MM.1S (cell line): ENCODE measurements at regions not wholly inside any gene's neighbourhood (a gene's known extent, or its start where the extent isn't known, plus 50 kb on each side); places are given as distances from the start of the nearest gene placed in this dataset.

Source experiments
- DNase-seq: peaks from one replicate; pipeline ENCODE4 v3.0.0-alpha.2; 2015
- H2AFZ ChIP-seq: fragments of 300-600 bp; sonication (generic); 2 replicates; pipeline ENCODE4 v1.6.0; 2016; ENCODE audit warnings: antibody characterized with exemption, low read length
- H3F3A ChIP-seq: fragments of 300-600 bp; sonication (generic); 2 replicates; pipeline ENCODE4 v1.6.1; 2016; ENCODE audit warnings: mild to moderate bottlenecking, antibody characterized with exemption, low read length, moderate library complexity, mixed read lengths; ENCODE audit not compliant: insufficient read depth
- H3K27ac ChIP-seq: fragments of 300-600 bp; sonication (generic); 2 replicates; pipeline ENCODE4 v1.5.1; 2016; ENCODE audit warnings: mild to moderate bottlenecking, low read length
- H3K27me3 ChIP-seq: fragments of 300-600 bp; sonication (generic); replicated peaks from 2 replicates; pipeline ENCODE4 v1.6.0; 2016; ENCODE audit warnings: low read length; ENCODE audit not compliant: insufficient read depth
- H3K36me3 ChIP-seq: fragments of 300-600 bp; sonication (generic); replicated peaks from 2 replicates; pipeline ENCODE4 v1.6.1; 2016; ENCODE audit warnings: mild to moderate bottlenecking, low read length, mixed read lengths; ENCODE audit not compliant: insufficient read depth
- H3K4me1 ChIP-seq: fragments of 300-600 bp; sonication (generic); 2 replicates; pipeline ENCODE4 v1.6.1; 2016; ENCODE audit warnings: low read length, mixed read lengths
- H3K4me2 ChIP-seq: fragments of 300-600 bp; sonication (generic); 2 replicates; pipeline ENCODE4 v1.6.0; 2016; ENCODE audit warnings: low read depth, low read length
- H3K4me3 ChIP-seq: fragments of 300-600 bp; sonication (generic); 2 replicates; pipeline ENCODE4 v1.5.1; 2016; ENCODE audit warnings: low read length, mixed read lengths
- H3K79me2 ChIP-seq: fragments of 300-600 bp; sonication (generic); 2 replicates; pipeline ENCODE4 v1.6.1; 2016; ENCODE audit warnings: mixed run types, low read length, mixed read lengths
- H3K9ac ChIP-seq: fragments of 300-600 bp; sonication (generic); 2 replicates; pipeline ENCODE4 v1.6.1; 2016; ENCODE audit warnings: low read length, mixed read lengths
- H3K9me2 ChIP-seq: fragments of 300-600 bp; sonication (generic); replicated peaks from 2 replicates; pipeline ENCODE4 v1.6.1; 2016; ENCODE audit warnings: mild to moderate bottlenecking, low read length, mixed read lengths; ENCODE audit not compliant: insufficient read depth
- H3K9me3 ChIP-seq: fragments of 300-600 bp; sonication (generic); replicated peaks from 2 replicates; pipeline ENCODE4 v1.6.1; 2016; ENCODE audit warnings: mild to moderate bottlenecking, low read length, mixed read lengths; ENCODE audit not compliant: insufficient read depth
- H4K20me1 ChIP-seq: fragments of 300-600 bp; sonication (generic); 2 replicates; pipeline ENCODE4 v1.6.1; 2016; ENCODE audit warnings: mild to moderate bottlenecking, low read length, moderate library complexity, mixed read lengths; ENCODE audit not compliant: insufficient read depth
- CTCF ChIP-seq: fragments of 300-600 bp; sonication (generic); IDR thresholded peaks from 2 replicates; pipeline ENCODE4 v1.5.1; 2016; ENCODE audit warnings: antibody characterized with exemption, low read length, mixed read lengths
- EZH2 ChIP-seq: fragments of 300-600 bp; sonication (generic); optimal IDR thresholded peaks from 2 replicates; pipeline ENCODE3; 2017; ENCODE audit warnings: low read depth, mild to moderate bottlenecking, antibody characterized with exemption, low read length, mixed read lengths
- EZH2phosphoT487 ChIP-seq: fragments of 300-600 bp; sonication (generic); IDR thresholded peaks from 2 replicates; pipeline ENCODE4 v1.6.1; 2018; ENCODE audit warnings: antibody characterized with exemption, low read length

- H3K9me3 ChIP-seq: no peaks in the 10 kb centered on the region
- DNase-seq: no peak
- H2AFZ ChIP-seq: no peak overlapping the region
- H4K20me1 ChIP-seq: no peaks in the 10 kb centered on the region
- no peak overlapping the region for H3K27ac ChIP-seq
- H3K4me1 ChIP-seq: no peaks in the 10 kb centered on the region
- H3K9ac ChIP-seq: no peak overlapping the region
- no peaks in the 10 kb centered on the region for H3K36me3 ChIP-seq
- H3F3A ChIP-seq: no peaks in the 10 kb centered on the region
- no peaks in the 10 kb centered on the region for H3K27me3 ChIP-seq
- no peak for TF ChIP-seq EZH2
- H3K4me2 ChIP-seq: no peak overlapping the region
- H3K79me2 ChIP-seq: no peaks in the 10 kb centered on the region
- H3K4me3 ChIP-seq: no peak overlapping the region
- no peaks in the 10 kb centered on the region for H3K9me2 ChIP-seq
Measured at GRCh38 chr5:37999593-37999992, 159.8 kb upstream of the GDNF start.

GRCh38 chr5:37996918-37997317 lies 157.1 kb upstream of the GDNF start:
- Histone ChIP-seq H3K9me2 (no peaks in the 10 kb centered on the region), H3K27ac (no peak overlapping the region), H3K9ac (no peak overlapping the region), H3F3A (no peaks in the 10 kb centered on the region), H3K4me2 (no peak overlapping the region), H3K4me3 (no peak overlapping the region), H3K4me1 (no peaks in the 10 kb centered on the region), H4K20me1 (no peaks in the 10 kb centered on the region), H3K36me3 (no peaks in the 10 kb centered on the region), H3K9me3 (no peaks in the 10 kb centered on the region), H3K79me2 (no peaks in the 10 kb centered on the region), H3K27me3 (no peaks in the 10 kb centered on the region), H2AFZ (no peak overlapping the region)
- TF ChIP-seq EZH2phosphoT487: no peak
- TF ChIP-seq CTCF: no peak
- TF ChIP-seq EZH2: no peak
- no peak for DNase-seq

- no peaks in the 10 kb centered on the region for H3K9me3 ChIP-seq
- no peak overlapping the region for H3K27ac ChIP-seq
- H3K4me2 ChIP-seq: no peak overlapping the region
- no peak overlapping the region for H3K9ac ChIP-seq
- no peaks in the 10 kb centered on the region for H3F3A ChIP-seq
- H3K4me1 ChIP-seq: no peaks in the 10 kb centered on the region
- H3K36me3 ChIP-seq: no peaks in the 10 kb centered on the region
- no peak overlapping the region for H3K4me3 ChIP-seq
- no peaks in the 10 kb centered on the region for H3K9me2 ChIP-seq
- DNase-seq: no peak
- no peaks in the 10 kb centered on the region for H4K20me1 ChIP-seq
- no peaks in the 10 kb centered on the region for H3K27me3 ChIP-seq
- H2AFZ ChIP-seq: no peak overlapping the region
- H3K79me2 ChIP-seq: no peaks in the 10 kb centered on the region
- no peak for TF ChIP-seq EZH2phosphoT487
- TF ChIP-seq CTCF: no peak
- TF ChIP-seq EZH2: no peak
Measured at GRCh38 chr5:37994729-37995128, 154.9 kb upstream of the GDNF start.

GRCh38 chr5:37991301-37992299 lies 151.8 kb upstream of the GDNF start:
- H3K27ac ChIP-seq: no peak overlapping the region
- H2AFZ ChIP-seq: no peak overlapping the region
- no peaks in the 10 kb centered on the region for H3K9me2 ChIP-seq
- no peak overlapping the region for H3K9ac ChIP-seq
- no peak for DNase-seq
- no peaks in the 10 kb centered on the region for H4K20me1 ChIP-seq
- H3K4me1 ChIP-seq: no peaks in the 10 kb centered on the region
- no peak overlapping the region for H3K4me3 ChIP-seq
- no peaks in the 10 kb centered on the region for H3K79me2 ChIP-seq
- H3K4me2 ChIP-seq: no peak overlapping the region
- H3K36me3 ChIP-seq: no peaks in the 10 kb centered on the region
- no peaks in the 10 kb centered on the region for H3F3A ChIP-seq
- H3K27me3 ChIP-seq: no peaks in the 10 kb centered on the region
- TF ChIP-seq EZH2phosphoT487 (no peak), EZH2 (no peak), CTCF (no peak)
- no peaks in the 10 kb centered on the region for H3K9me3 ChIP-seq
